HepG2 (cell line): ENCODE measurements at regions not wholly inside any gene's neighbourhood (a gene's known extent, or its start where the extent isn't known, plus 50 kb on each side); places are given as distances from the start of the nearest gene placed in this dataset.

Source experiments
- AKAP8 ChIP-seq: sonication (generic); formaldehyde crosslinking; IDR thresholded peaks from 2 replicates; pipeline ENCODE4 v1.5.1; 2020; ENCODE audit warnings: mild to moderate bottlenecking, missing genetic modification reagents
- ATF7-NPFF ChIP-seq: sonication (generic); formaldehyde crosslinking; IDR thresholded peaks from 2 replicates; pipeline ENCODE4 v1.8.1; 2023; ENCODE audit warnings: mild to moderate bottlenecking, low read depth, missing genetic modification reagents, moderate library complexity
- ATRX ChIP-seq: sonication (generic); formaldehyde crosslinking; IDR thresholded peaks from 2 replicates; pipeline ENCODE4 v1.4.0; 2020; ENCODE audit warnings: missing genetic modification reagents, borderline replicate concordance
- CHD2 ChIP-seq: IDR thresholded peaks from 2 replicates; pipeline ENCODE4 v1.6.1; 2011; ENCODE audit warnings: low read depth, low read length, improper control_type of control experiment
- ETV5 ChIP-seq: IDR thresholded peaks from 2 replicates; pipeline ENCODE4 v1.6.1; 2018; ENCODE audit warnings: missing biosample characterization, missing genetic modification reagents, inconsistent platforms, borderline replicate concordance
- FOXK1 ChIP-seq: sonication (generic); formaldehyde crosslinking; IDR thresholded peaks from 2 replicates; pipeline ENCODE4 v1.4.0; 2020; ENCODE audit warnings: low read depth, missing genetic modification reagents, borderline replicate concordance
- FOXP4 ChIP-seq: sonication (generic); formaldehyde crosslinking; IDR thresholded peaks from 2 replicates; pipeline ENCODE4 v1.4.0; 2020; ENCODE audit warnings: missing genetic modification reagents
- GFI1 ChIP-seq: sonication (generic); formaldehyde crosslinking; IDR thresholded peaks from 2 replicates; pipeline ENCODE4 v1.5.0; 2020; ENCODE audit warnings: missing genetic modification reagents, mild to moderate bottlenecking, borderline replicate concordance
- ISX ChIP-seq: sonication (generic); formaldehyde crosslinking; conservative IDR thresholded peaks from 2 replicates; pipeline ENCODE4 v1.5.0; 2020; ENCODE audit warnings: missing genetic modification reagents
- KDM1A ChIP-seq: IDR thresholded peaks from 2 replicates; pipeline ENCODE4 v1.6.1; 2016; ENCODE audit warnings: missing compliant biosample characterization
- KLF15 ChIP-seq: sonication (generic); formaldehyde crosslinking; IDR thresholded peaks from 2 replicates; pipeline ENCODE4 v1.8.1; 2023; ENCODE audit warnings: borderline replicate concordance, mild to moderate bottlenecking, inconsistent platforms, missing genetic modification reagents, mixed read lengths
- MED1 ChIP-seq: sonication (generic); formaldehyde crosslinking; IDR thresholded peaks from 2 replicates; pipeline ENCODE4 v1.4.0; 2020; ENCODE audit warnings: missing genetic modification reagents
- MYNN ChIP-seq: sonication (generic); formaldehyde crosslinking; IDR thresholded peaks from 2 replicates; pipeline ENCODE4 v1.4.0; 2020; ENCODE audit warnings: mild to moderate bottlenecking, low read depth, missing genetic modification reagents
- PAWR ChIP-seq: sonication (generic); formaldehyde crosslinking; IDR thresholded peaks from 2 replicates; pipeline ENCODE4 v1.4.0; 2020; ENCODE audit warnings: missing genetic modification reagents, mild to moderate bottlenecking, borderline replicate concordance
- RFX1 ChIP-seq: fragments of 450-650 bp; IDR thresholded peaks from 2 replicates; pipeline ENCODE4 v1.6.1; 2017
- SP2 ChIP-seq: sonication (generic); formaldehyde crosslinking; IDR thresholded peaks from 2 replicates; pipeline ENCODE4 v1.5.1; 2020; ENCODE audit warnings: mild to moderate bottlenecking, missing genetic modification reagents
- XRCC5 ChIP-seq: fragments of 200-400 bp; formaldehyde crosslinking; optimal IDR thresholded peaks from 2 replicates; pipeline ENCODE3; 2017; ENCODE audit warnings: mild to moderate bottlenecking, low read length
- YEATS2 ChIP-seq: sonication (generic); formaldehyde crosslinking; IDR thresholded peaks from 2 replicates; pipeline ENCODE4 v1.4.0; 2020; ENCODE audit warnings: missing genetic modification reagents, borderline replicate concordance
- ZBTB1 ChIP-seq: sonication (generic); formaldehyde crosslinking; IDR thresholded peaks from 2 replicates; pipeline ENCODE4 v1.4.0; 2020; ENCODE audit warnings: missing genetic modification reagents, borderline replicate concordance
- ZBTB7B ChIP-seq: sonication (generic); formaldehyde crosslinking; IDR thresholded peaks from 2 replicates; pipeline ENCODE4 v1.4.0; 2020; ENCODE audit warnings: missing genetic modification reagents
- ZMAT3 ChIP-seq: sonication (generic); formaldehyde crosslinking; conservative IDR thresholded peaks from 2 replicates; pipeline ENCODE4 v1.7.0; 2021; ENCODE audit warnings: missing genetic modification reagents
- ZNF143 ChIP-seq: sonication (generic); formaldehyde crosslinking; IDR thresholded peaks from 2 replicates; pipeline ENCODE4 v1.4.0; 2020; ENCODE audit warnings: missing genetic modification reagents
- ZNF160 ChIP-seq: sonication (generic); formaldehyde crosslinking; IDR thresholded peaks from 2 replicates; pipeline ENCODE4 v1.8.0; 2022; ENCODE audit warnings: mild to moderate bottlenecking, inconsistent platforms, missing genetic modification reagents
- ZNF292 ChIP-seq: sonication (generic); formaldehyde crosslinking; IDR thresholded peaks from 2 replicates; pipeline ENCODE4 v1.8.1; 2022; ENCODE audit warnings: mild to moderate bottlenecking, low read depth, missing genetic modification reagents, borderline replicate concordance
- ZNF512B ChIP-seq: sonication (generic); formaldehyde crosslinking; IDR thresholded peaks from 2 replicates; pipeline ENCODE4 v1.5.1; 2020; ENCODE audit warnings: missing genetic modification reagents, mild to moderate bottlenecking, borderline replicate concordance
- ZNF616 ChIP-seq: sonication (generic); formaldehyde crosslinking; IDR thresholded peaks from 2 replicates; pipeline ENCODE4 v1.5.0; 2020; ENCODE audit warnings: low read depth, mild to moderate bottlenecking, missing genetic modification reagents
- ZNF775 ChIP-seq: sonication (generic); formaldehyde crosslinking; IDR thresholded peaks from 2 replicates; pipeline ENCODE4 v1.4.0; 2020; ENCODE audit warnings: missing genetic modification reagents, mild to moderate bottlenecking, moderate library complexity, borderline replicate concordance

- TF ChIP-seq SP2 (CRISPR knock-in tag) (no peak), CHD2 (no peak), PAWR (CRISPR knock-in tag) (no peak), KDM1A (CRISPR knock-in tag) (0 out of 2 replicates have a peak, but pooled peaks have one; percentile 13), ZNF616 (CRISPR knock-in tag) (0 out of 2 replicates have a peak, but pooled peaks have one; percentile 63), FOXK1 (CRISPR knock-in tag) (no peak), FOXP4 (CRISPR knock-in tag) (peak; percentile 20; the same call in 1 of the 2 replicates), YEATS2 (CRISPR knock-in tag) (0 out of 2 replicates have a peak, but pooled peaks have one; percentile 3), ZNF775 (CRISPR knock-in tag) (no peak), ZNF292 (CRISPR knock-in tag) (no peak), KLF15 (CRISPR knock-in tag) (no peak), MYNN (CRISPR knock-in tag) (no peak), ATRX (CRISPR knock-in tag) (no peak), RFX1 (no peak), ZMAT3 (CRISPR knock-in tag) (no peak), ETV5 (CRISPR knock-in tag) (peak; percentile 18; the same call in 1 of the 2 replicates), MED1 (0 out of 2 replicates have a peak, but pooled peaks have one; percentile 6), ZBTB7B (CRISPR knock-in tag) (peak; percentile 70; the same call in 1 of the 2 replicates), AKAP8 (no peak), XRCC5 (peak; percentile 51), GFI1 (0 out of 2 replicates have a peak, but pooled peaks have one; percentile 28), ATF7-NPFF (no peak), ZNF160 (CRISPR knock-in tag) (no peak), ZBTB1 (CRISPR knock-in tag) (no peak), ISX (no peak), ZNF143 (CRISPR knock-in tag) (0 out of 2 replicates have a peak, but pooled peaks have one; percentile 7), ZNF512B (CRISPR knock-in tag) (no peak)
These were observed 454.9 kb downstream of the SOX9 start (continued) for GRCh38 chr17:72575542-72576233.
